Right renal cortex interstitium (tissue), 3 donors: ENCODE measurements at regions not wholly inside any gene's neighbourhood (a gene's known extent, or its start where the extent isn't known, plus 50 kb on each side); places are given as distances from the start of the nearest gene placed in this dataset.
"Not testable (repeated sequence)": the region's sequence is repeated elsewhere in the genome, so short reads cannot be mapped to it uniquely, and the experiment has no call there.

Experiments
- DNase-seq, 3 donors: peaks; one replicate each; pipeline ENCODE4 v3.0.0-alpha.2; 2013; ENCODE audit warnings: low read depth in 3 of 3, low spot score in 2 of 3

DNA sequence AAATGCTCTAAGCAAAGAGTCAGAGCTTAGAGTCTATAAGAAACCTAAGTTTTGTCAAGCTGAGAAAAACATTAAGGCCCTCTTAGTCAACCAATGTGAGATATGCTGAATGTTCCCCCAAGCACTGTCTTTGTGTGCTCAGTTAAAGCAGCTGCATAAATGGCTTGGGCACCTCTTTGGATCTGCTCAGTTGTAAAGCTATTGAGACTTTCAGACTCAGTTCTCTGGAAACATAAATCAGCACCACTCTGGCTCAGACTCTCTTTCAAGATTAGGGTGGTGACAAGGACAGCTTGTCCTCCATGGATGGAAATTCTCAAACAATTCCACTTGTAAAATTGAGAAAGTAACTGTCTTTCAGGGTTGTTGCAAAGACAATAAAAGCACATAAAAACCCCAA lies 807.9 kb downstream of the PRELID2 start:
- no peak for DNase-seq

- DNase-seq: no peak
These were observed 809.4 kb downstream of the PRELID2 start for GRCh38 chr5:145025775-145026174.

DNA sequence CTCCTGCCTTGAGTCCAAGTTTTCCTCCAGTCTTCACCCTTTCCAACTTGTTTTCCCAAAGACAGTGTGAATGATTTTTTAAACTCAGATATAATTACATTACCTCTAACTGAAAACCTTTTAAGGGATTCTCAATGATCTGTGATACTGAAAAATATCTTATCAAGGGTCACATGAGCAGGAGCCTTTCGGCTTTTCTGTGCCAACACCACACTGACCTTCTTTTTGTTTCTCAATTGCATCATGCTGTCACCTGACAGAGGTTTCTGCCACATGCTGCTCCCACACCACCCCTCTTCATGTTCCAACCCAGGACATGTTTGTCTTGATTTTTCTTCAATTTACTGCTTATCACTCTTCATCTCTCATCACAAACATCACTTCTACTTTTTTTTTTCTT lies 820.0 kb downstream of the PRELID2 start:
- DNase-seq: no peak

- DNase-seq: no peak
These were observed 821.0 kb downstream of the PRELID2 start for GRCh38 chr5:145014109-145014508.

DNA sequence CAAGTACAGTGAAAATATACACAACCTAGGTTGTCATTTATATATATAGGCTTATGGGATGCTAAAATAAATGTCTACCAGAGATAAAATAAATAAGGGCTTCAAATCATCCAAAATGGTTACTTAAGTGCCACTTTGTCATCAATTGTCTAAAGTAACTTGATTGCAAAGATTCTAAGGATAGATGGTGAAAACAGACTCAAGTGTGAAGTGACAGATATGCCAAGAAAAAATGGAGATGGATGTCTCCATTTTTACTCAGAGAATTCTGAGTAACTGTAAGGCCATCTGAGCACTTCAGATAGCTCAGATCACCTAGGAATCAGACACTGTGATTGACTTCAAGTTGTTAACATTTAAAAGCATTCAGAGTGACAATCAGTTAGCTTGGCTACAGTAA lies 824.3 kb downstream of the PRELID2 start:
- DNase-seq: no peak

DNA sequence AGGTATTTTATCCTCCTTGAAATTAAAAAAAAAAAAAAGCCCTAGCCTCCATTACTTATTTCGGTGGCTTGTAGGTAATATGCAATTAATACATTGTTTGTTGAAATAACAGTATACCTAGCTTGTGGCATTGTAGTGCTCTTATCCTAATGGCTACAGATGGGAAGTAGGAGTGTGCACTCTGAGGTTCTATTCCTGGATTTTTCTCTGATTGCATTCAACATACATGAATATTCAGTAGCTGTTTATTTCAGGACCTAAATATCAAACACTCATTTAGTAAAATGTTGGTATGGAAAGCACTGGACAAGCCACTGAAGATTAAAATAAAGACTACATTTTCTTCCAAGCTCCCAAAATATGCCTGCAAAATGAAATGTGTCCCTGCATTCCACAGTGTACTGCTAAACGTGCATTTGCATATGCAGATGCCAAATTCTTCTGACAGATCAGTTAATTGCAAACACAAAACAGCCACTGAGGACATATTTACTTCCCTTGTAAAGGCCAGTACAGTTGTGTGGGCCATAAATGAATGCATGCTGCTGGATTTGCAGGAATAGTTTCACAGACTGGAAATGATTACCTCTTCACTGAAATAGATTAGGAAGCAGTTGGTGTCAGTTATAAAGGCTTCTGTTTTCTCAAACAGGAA lies 826.1 kb downstream of the PRELID2 start:
- no peak for DNase-seq

GRCh38 chr5:144994356-144994755 lies 823.7 kb downstream of the KCTD16 start:
- DNase-seq: not testable (repeated sequence)

DNA sequence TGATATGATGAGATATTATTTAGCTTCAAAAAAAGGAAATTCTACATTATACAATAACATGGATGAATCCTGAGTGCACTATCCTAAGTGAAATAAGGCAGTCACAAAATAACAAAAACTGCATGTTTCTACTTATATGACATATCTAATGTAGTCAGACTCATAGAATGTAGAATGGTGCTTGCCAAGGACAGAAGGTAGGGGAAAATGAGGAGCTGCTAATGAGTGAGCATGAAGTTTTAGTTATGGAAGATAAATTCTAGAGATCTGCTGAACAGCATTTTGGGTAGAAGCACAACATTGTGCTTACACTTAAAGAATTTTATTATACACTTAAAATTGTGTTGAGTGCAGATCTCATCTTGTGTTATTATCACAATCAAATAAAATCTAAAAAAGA lies 812.4 kb downstream of the KCTD16 start:
- no peak for DNase-seq

- DNase-seq: no peak
These were observed 809.0 kb downstream of the KCTD16 start for GRCh38 chr5:144979516-144980264.

DNA sequence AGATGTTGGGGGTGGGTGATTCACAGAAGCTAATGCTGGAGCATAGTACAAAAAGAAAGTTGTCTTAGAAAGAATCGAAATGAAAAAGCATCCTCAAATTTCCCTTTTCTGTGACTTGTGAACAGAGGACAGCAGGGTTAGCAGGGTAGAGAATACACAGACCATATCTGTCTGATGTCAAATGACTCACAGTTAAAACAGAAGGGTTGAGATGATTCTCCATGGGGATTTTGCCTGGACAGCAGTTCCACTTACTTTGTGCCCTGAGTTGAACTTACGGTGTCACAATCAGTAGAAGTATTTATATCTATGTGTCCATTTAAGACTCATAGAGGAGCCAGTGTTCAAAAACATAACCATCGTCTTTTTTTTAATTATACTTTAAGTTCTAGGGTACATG lies 801.6 kb downstream of the KCTD16 start:
- no peak for DNase-seq

DNA sequence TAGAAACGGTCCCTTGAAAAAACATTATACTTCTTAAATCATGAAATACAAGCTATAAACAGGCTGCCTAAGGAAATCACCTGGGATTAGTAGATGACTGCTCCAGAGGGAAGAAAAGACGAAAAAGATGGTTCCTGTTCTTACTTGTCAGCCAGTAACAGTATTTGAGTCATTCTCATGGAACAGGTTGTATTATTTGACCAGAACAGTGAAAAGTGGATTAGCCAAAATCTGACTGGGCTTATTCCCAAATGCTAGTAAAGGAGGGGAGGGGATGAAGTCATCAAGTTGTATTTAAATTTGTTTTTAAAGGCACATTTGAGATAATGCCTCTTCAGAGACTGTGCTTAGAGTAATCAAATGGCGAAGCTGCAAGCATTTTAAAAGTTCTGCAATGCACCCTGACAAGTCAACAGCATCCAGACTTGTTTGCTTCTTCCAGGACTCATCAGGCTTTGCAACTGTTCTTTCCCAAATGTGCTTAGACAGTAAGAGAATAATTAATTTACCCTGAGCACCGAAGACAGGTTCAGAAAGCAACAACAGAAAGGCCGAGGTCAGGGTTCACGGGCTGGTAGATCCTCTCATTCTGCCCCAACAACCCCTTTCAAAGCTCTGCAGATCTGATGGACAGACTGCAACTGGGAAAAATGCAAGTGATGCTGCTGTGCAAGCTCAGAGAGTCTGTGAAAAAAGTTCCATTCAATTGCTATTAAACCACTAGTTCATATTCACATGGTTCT lies 800.6 kb downstream of the KCTD16 start:
- DNase-seq: no peak

- DNase-seq: no peak
These were observed 789.6 kb downstream of the KCTD16 start for GRCh38 chr5:144960296-144960695.

- DNase-seq: no peak
These were observed 787.3 kb downstream of the KCTD16 start for GRCh38 chr5:144958002-144958401.

DNA sequence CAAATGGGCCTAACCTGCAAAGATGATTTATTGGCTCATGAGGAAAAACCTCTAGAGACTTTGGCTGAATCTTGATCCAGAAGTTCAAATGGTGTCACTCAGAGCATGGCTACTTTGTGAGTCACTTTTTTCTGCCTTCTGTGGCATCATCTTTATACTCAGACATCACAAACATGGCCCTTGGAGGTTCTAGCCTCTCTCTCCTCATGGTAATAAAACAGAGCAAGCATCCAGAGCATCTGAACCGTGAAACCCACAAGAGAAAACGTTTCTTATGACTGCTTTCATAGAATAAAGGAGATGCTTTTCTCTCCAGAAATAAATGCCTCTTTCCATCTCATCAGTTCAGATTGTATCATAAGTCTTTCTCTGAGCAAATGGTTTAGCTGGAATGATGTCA lies 780.3 kb downstream of the KCTD16 start:
- DNase-seq: no peak

- no peak for DNase-seq
These were observed 776.4 kb downstream of the KCTD16 start for GRCh38 chr5:144947023-144947422.

DNA sequence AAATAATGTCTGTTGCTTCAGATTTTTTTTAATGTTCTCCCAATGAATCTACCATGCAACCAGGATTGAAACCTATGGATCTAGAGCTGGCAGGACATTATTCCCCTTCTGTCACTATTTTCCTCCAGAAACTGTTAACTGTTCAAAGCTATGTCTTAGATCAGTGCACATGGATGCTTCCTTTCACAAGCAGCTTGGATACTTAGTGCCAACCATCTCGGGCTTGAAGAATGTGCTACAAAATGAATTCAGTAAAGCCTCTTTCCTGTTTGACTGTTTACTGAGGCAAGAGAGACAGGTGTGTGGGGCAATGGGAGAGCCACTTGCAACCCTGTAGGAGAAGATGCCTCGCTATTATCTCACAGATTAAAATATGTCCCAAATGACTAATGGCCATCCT lies 774.8 kb downstream of the KCTD16 start:
- no peak for DNase-seq

- no peak for DNase-seq
These were observed 774.3 kb downstream of the KCTD16 start for GRCh38 chr5:144944936-144945335.

DNA sequence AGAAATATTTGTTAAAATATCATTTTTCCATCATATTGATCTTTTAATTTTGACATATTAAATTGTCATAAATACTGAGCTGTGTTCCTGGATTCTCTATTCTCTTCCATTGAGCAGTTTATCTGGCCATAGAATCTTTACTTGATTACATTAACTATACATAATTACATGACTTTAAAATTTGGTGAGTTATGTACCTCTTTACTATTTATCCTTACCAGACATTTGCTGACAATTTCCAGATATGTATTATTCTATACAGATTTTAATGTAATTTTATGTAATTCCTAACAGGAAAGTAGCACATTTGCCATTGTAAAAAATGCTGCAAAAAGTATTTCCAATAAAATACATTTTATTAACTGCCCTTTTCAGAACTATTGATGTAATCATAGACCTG lies 770.3 kb downstream of the KCTD16 start:
- no peak for DNase-seq

DNA sequence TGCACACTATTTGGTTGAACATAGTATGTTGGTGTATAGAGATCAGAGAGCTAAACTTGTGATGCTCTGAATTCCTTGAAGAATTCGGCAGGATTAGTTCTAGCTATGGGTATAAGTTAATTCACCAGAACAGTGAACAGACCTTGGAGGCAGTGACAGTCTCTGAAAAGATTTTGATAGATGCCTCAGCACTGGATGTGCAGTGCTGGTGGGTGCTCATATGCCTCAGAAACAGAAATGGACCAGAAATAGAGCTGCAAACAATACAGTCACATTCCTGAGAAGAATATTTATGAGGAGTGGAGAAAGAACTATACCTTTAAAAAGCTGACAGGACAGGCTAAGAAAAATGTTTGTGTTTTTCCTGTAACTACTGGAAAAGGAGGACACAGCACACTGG lies 747.7 kb downstream of the KCTD16 start:
- no peak for DNase-seq

DNA sequence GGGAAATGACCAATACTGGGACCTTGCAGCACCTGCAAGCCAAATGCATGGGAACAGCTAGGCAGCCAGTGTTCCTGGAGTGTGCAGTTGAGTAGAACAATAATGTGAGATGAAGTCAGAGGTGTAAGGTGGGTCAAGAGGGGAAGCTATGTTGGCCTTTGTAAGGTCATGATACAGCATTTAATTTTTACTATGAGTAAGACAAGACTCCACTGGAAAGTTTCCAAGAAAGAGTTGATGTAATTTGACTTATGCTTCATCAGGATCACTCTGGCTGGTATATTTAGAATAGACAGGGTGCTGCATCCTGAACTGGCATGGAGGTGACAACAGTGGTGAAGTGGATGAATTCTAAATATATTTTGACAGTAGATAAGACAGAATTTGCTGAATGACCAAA lies 744.8 kb downstream of the KCTD16 start:
- DNase-seq: no peak

DNA sequence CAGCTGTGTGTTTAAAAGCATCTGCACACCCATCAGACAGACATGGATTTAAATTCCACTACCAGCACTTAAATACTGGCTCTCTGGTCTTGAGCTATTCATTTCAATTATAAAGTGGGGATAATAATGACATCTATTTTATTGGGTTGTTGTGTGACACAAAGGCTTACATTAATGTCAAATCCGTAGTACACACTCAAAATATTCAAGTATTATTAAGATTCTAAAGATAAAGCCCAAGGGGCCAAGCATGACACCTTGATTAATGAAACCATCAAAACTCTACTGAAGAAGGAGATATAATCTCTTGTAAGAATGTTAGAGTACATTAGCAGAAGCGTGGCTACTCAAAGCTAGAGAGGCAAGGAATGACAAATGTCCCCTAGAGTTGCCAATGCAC lies 743.0 kb downstream of the KCTD16 start:
- no peak for DNase-seq

DNA sequence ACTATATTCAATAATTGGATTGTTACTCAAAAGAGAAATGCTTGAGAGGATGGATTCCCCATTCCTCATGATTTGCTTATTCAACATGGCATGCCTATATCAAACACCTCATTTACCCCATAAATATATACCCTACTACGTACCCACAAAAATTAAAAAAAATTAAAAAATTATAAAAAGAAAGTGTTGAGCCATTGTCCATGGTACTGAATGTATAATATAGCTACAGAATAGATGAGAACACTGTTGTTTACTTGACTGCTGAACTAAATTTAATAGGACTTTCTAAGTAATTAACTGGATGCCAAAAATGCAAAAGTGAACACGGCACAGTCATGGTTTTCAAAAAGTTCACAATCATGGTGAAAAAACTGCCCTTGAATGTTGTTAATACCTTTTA lies 725.8 kb downstream of the KCTD16 start:
- no peak for DNase-seq
